Cardiac muscle cell (in vitro differentiated cells and primary cell): ENCODE measurements at regions not wholly inside any gene's neighbourhood (a gene's known extent, or its start where the extent isn't known, plus 50 kb on each side); places are given as distances from the start of the nearest gene placed in this dataset.
"Not testable (repeated sequence)": the region's sequence is repeated elsewhere in the genome, so short reads cannot be mapped to it uniquely, and the experiment has no call there.

Experiments
- DNase-seq, 2 donors: peaks; one replicate each; pipeline versions ENCODE4 v3.0.0 to v3.0.0-alpha.2; 2010 to 2017; ENCODE audit warnings: low read depth in 1 of 2, low spot score in 1 of 2
- H3K27ac ChIP-seq: fragments of 200-600 bp; sonication (generic); 2 replicates; pipeline ENCODE4 v1.5.1; 2016
- H3K27me3 ChIP-seq: fragments of 200-600 bp; sonication (generic); 2 replicates; pipeline ENCODE4 v1.6.0; 2016; ENCODE audit warnings: control low read depth
- H3K36me3 ChIP-seq: fragments of 200-600 bp; sonication (generic); 2 replicates; pipeline ENCODE4 v1.5.1; 2016; ENCODE audit warnings: control low read depth
- H3K4me1 ChIP-seq: fragments of 200-600 bp; sonication (generic); 2 replicates; pipeline ENCODE4 v1.8.1; 2017; ENCODE audit warnings: low read depth, mild to moderate bottlenecking, mixed run types
- H3K4me3 ChIP-seq: fragments of 200-600 bp; sonication (generic); 2 replicates; pipeline ENCODE4 v1.5.1; 2016; ENCODE audit warnings: mild to moderate bottlenecking
- H3K9me3 ChIP-seq: fragments of 200-600 bp; sonication (generic); 2 replicates; pipeline ENCODE4 v1.5.1; 2017; ENCODE audit warnings: low read depth, mild to moderate bottlenecking, control low read depth
- CTCF ChIP-seq: IDR thresholded peaks from 2 replicates; pipeline ENCODE4 v1.5.1; 2012; ENCODE audit warnings: low read depth, mild to moderate bottlenecking, low read length

GRCh38 chr18:46199515-46200147, 95.4 kb downstream of the HAUS1 start:
- Histone ChIP-seq H3K27me3 (no peaks in the 10 kb centered on the region), H3K4me1 (no peaks in the 10 kb centered on the region), H3K27ac (no peak overlapping the region), H3K36me3 (no peaks in the 10 kb centered on the region), H3K4me3 (no peak overlapping the region), H3K9me3 (no peaks in the 10 kb centered on the region)
- DNase-seq = peak in 1 of 2 donors; percentile 54
- no peak for TF ChIP-seq CTCF

- not testable (repeated sequence) for H3K4me1 ChIP-seq, H3K4me3 ChIP-seq, DNase-seq, H3K9me3 ChIP-seq, H3K27me3 ChIP-seq, H3K36me3 ChIP-seq, H3K27ac ChIP-seq
Observed at GRCh38 chr18:46200178-46201055, 96.2 kb downstream of the HAUS1 start.

GRCh38 chr18:46204143-46204542, 100.0 kb downstream of the HAUS1 start:
- Histone ChIP-seq H3K27me3 (no peaks in the 10 kb centered on the region), H3K4me3 (no peak overlapping the region), H3K4me1 (no peaks in the 10 kb centered on the region), H3K27ac (no peak overlapping the region), H3K36me3 (no peaks in the 10 kb centered on the region), H3K9me3 (no peaks in the 10 kb centered on the region)
- no peak for DNase-seq
- no peak for TF ChIP-seq CTCF

GRCh38 chr18:46207985-46208384, 103.8 kb downstream of the HAUS1 start:
- TF ChIP-seq CTCF = no peak
- Histone ChIP-seq H3K4me3 (no peak overlapping the region), H3K27ac (no peak overlapping the region), H3K27me3 (no peaks in the 10 kb centered on the region), H3K36me3 (no peaks in the 10 kb centered on the region), H3K4me1 (no peaks in the 10 kb centered on the region), H3K9me3 (no peaks in the 10 kb centered on the region)
- DNase-seq = no peak

- Histone ChIP-seq H3K27me3 (no peaks in the 10 kb centered on the region), H3K27ac (no peak overlapping the region), H3K4me1 (peaks cover under 1% of the 10 kb centered on the region), H3K36me3 (no peaks in the 10 kb centered on the region), H3K9me3 (no peaks in the 10 kb centered on the region), H3K4me3 (no peak overlapping the region)
- no peak for DNase-seq
- TF ChIP-seq CTCF = no peak
Observed at GRCh38 chr18:46209161-46209560, 105.0 kb downstream of the HAUS1 start.

- TF ChIP-seq CTCF = no peak
- Histone ChIP-seq H3K36me3 (no peaks in the 10 kb centered on the region), H3K4me3 (no peak overlapping the region), H3K4me1 (peaks cover 14% of the 10 kb centered on the region), H3K9me3 (no peaks in the 10 kb centered on the region), H3K27me3 (no peaks in the 10 kb centered on the region), H3K27ac (no peak overlapping the region)
- peak in 1 of 2 donors; percentile 46 for DNase-seq
Observed at GRCh38 chr18:46211816-46212215, 107.6 kb downstream of the HAUS1 start.
